ENCODE measurements at regions not wholly inside any gene's neighbourhood (a gene's known extent, or its start where the extent isn't known, plus 50 kb on each side); places are given as distances from the start of the nearest gene placed in this dataset.

GRCh38 chr6:3663081-3663480 is 88.4 kb downstream of the PXDC1 start:
- TF ChIP-seq CTCF (conservative IDR thresholded peaks at IDR 0.05; ENCODE audit: control insufficient read depth, insufficient read depth, low read depth, low read length) = no peak
- H3K4me3 ChIP-seq (ENCODE audit: control insufficient read depth, low read depth, low read length) = no peak overlapping the region
- no peak for DNase-seq (ENCODE audit: low read depth)

GRCh38 chr6:3661390-3661789 is 90.1 kb downstream of the PXDC1 start:
- TF ChIP-seq CTCF (conservative IDR thresholded peaks at IDR 0.05; ENCODE audit: control insufficient read depth, insufficient read depth, low read depth, low read length) = no peak

GRCh38 chr6:3660473-3660872 is 91.0 kb downstream of the PXDC1 start:
- no peak for TF ChIP-seq CTCF (conservative IDR thresholded peaks at IDR 0.05; ENCODE audit: control insufficient read depth, insufficient read depth, low read depth, low read length)
- no peak for DNase-seq (ENCODE audit: low read depth)
- no peak overlapping the region for H3K4me3 ChIP-seq (ENCODE audit: control insufficient read depth, low read depth, low read length)

More at GRCh38 chr6:3661390-3661789, 90.1 kb downstream of the PXDC1 start:
- no peak overlapping the region for H3K4me3 ChIP-seq (ENCODE audit: control insufficient read depth, low read depth, low read length)
- no peak for DNase-seq (ENCODE audit: low read depth)

GRCh38 chr6:3659748-3660147 is 91.8 kb downstream of the PXDC1 start:
- TF ChIP-seq CTCF (conservative IDR thresholded peaks at IDR 0.05; ENCODE audit: control insufficient read depth, insufficient read depth, low read depth, low read length) = no peak
- H3K4me3 ChIP-seq (ENCODE audit: control insufficient read depth, low read depth, low read length) = no peak overlapping the region
- DNase-seq (ENCODE audit: low read depth) = no peak

GRCh38 chr6:3656076-3656475 is 95.4 kb downstream of the PXDC1 start:
- H3K4me3 ChIP-seq (ENCODE audit: control insufficient read depth, low read depth, low read length) = no peak overlapping the region
- no peak for DNase-seq (ENCODE audit: low read depth)
- no peak for TF ChIP-seq CTCF (conservative IDR thresholded peaks at IDR 0.05; ENCODE audit: control insufficient read depth, insufficient read depth, low read depth, low read length)

- no peak for TF ChIP-seq CTCF (conservative IDR thresholded peaks at IDR 0.05; ENCODE audit: control insufficient read depth, insufficient read depth, low read depth, low read length)
- DNase-seq (ENCODE audit: low read depth) = no peak
- H3K4me3 ChIP-seq (ENCODE audit: control insufficient read depth, low read depth, low read length) = no peak overlapping the region
These were observed 96.6 kb downstream of the PXDC1 start for GRCh38 chr6:3654898-3655297.

GRCh38 chr6:3654436-3654835 is 97.1 kb downstream of the PXDC1 start:
- no peak for TF ChIP-seq CTCF (conservative IDR thresholded peaks at IDR 0.05; ENCODE audit: control insufficient read depth, insufficient read depth, low read depth, low read length)
- no peak overlapping the region for H3K4me3 ChIP-seq (ENCODE audit: control insufficient read depth, low read depth, low read length)
- no peak for DNase-seq (ENCODE audit: low read depth)

Measured in fibroblast of mammary gland (primary cell).